ENCODE measurements at regions not wholly inside any gene's neighbourhood (a gene's known extent, or its start where the extent isn't known, plus 50 kb on each side); places are given as distances from the start of the nearest gene placed in this dataset.

GRCh38 chr10:128443925-128444518 lies 317.8 kb upstream of the MKI67 start:
- BruUV-seq (replicated peaks), result no TSS peak
- intact Hi-C loops (cut with micrococcal nuclease), result no loop called here
- TF ChIP-seq FOXP1 (CRISPR knock-in tag; IDR thresholded peaks at IDR 0.05) (no peak), STAT6 (CRISPR knock-in tag; IDR thresholded peaks at IDR 0.05) (no peak), ZBTB33 (CRISPR knock-in tag; IDR thresholded peaks at IDR 0.05) (no peak), E4F1 (CRISPR knock-in tag; IDR thresholded peaks at IDR 0.05; ENCODE audit: borderline replicate concordance) (no peak), HDAC6 (IDR thresholded peaks at IDR 0.05; ENCODE audit: low read depth, low read length) (no peak), FOXK2 (conservative IDR thresholded peaks at IDR 0.05 in 1 of 2, IDR thresholded peaks at IDR 0.05 in 1 of 2; ENCODE audit: low read depth in 2 of 2) (no peak)

More at GRCh38 chr10:128443925-128444518, 317.8 kb upstream of the MKI67 start:
- no peak for ATAC-seq
- no peak overlapping the region for H2AFZ ChIP-seq (ENCODE audit: low read depth, low read length)
- peaks cover 0 to 10% of the 10 kb centered on the region in 2 experiments; a peak in 2 of 5 replicates for H3K27me3 ChIP-seq (ENCODE audit: control insufficient read depth in 2 of 2, insufficient read depth in 2 of 2, low read length in 2 of 2)
- in situ Hi-C loops (cut with MboI), result no loop called here
- H3K9ac ChIP-seq (ENCODE audit: insufficient read depth in 1 of 2, low read depth in 2 of 2, low read length in 2 of 2), result no peak overlapping the region
- no peak overlapping the region for H3K4me3 ChIP-seq
- H3K27ac ChIP-seq (ENCODE audit: extremely low read depth, low read depth, low read length), result no peak overlapping the region
- H3K79me2 ChIP-seq (ENCODE audit: control insufficient read depth, insufficient read depth, low read length), result no peaks in the 10 kb centered on the region
- no peak for FAIRE-seq
- no peaks in the 10 kb centered on the region; a peak in 1 of 5 replicates for H3K4me1 ChIP-seq (replicated peaks in 1 of 2; ENCODE audit: control insufficient read depth in 2 of 2, insufficient read depth in 2 of 2, low read length in 2 of 2)
- DNase-seq (ENCODE audit: extremely low read depth in 1 of 4, low spot score in 3 of 4), result no peak
- H4K20me1 ChIP-seq (replicated peaks; ENCODE audit: control insufficient read depth, insufficient read depth, low read length), result no peaks in the 10 kb centered on the region
- no peaks in the 10 kb centered on the region for H3K36me3 ChIP-seq (ENCODE audit: control insufficient read depth, insufficient read depth, low read length)
- WGBS (ENCODE audit: insufficient coverage, low coverage, missing lambda C conversion rate), result 0% methylated on average over 3 of the region's 3 CpGs
- H3K9me1 ChIP-seq (ENCODE audit: control insufficient read depth, insufficient read depth, low read length), result no peaks in the 10 kb centered on the region
- no peak overlapping the region for H3K4me2 ChIP-seq (ENCODE audit: insufficient read depth, low read length)
- H3K9me3 ChIP-seq (replicated peaks; ENCODE audit: control insufficient read depth, insufficient read depth, low read depth, low read length), result no peaks in the 10 kb centered on the region
- CTCF ChIA-PET (ENCODE audit: low intra/inter-chr PET ratio), result no interaction called here
- POLR2A ChIA-PET, result no interaction called here

Data from K562 (cell line).